B cell (primary cell): ENCODE measurements at regions not wholly inside any gene's neighbourhood (a gene's known extent, or its start where the extent isn't known, plus 50 kb on each side); places are given as distances from the start of the nearest gene placed in this dataset.
A peak's percentile ranks its signal among the peaks of the same experiment; 100 is the strongest.

Source experiments
- ATAC-seq: fragments of 200-7000 bp; cut with Tn5 transposase; one replicate; pipeline ENCODE4 v1.10.0; 2021; ENCODE audit warnings: low read depth, mild to moderate bottlenecking, moderate number of reproducible peaks, moderate library complexity
- CTCF ChIA-PET: fragments of 350-600 bp; sonication (Branson Sonifier 250); formaldehyde crosslinking; loops from one replicate; lab custom pipeline; 2021; ENCODE audit warnings: antibody characterized with exemption, inconsistent platforms; lab: Charles Lee
- POLR2A ChIA-PET: fragments of 350-600 bp; sonication (Branson Sonifier 250); formaldehyde crosslinking; loops from one replicate; lab custom pipeline; 2021; ENCODE audit warnings: antibody characterized with exemption; lab: Charles Lee
- DNase-seq: peaks from one replicate; pipeline ENCODE4 v3.0.0; 2013
- H2AFZ ChIP-seq: 2 replicates; pipeline ENCODE4 v1.6.1; 2012; ENCODE audit warnings: mild to moderate bottlenecking, low read depth, low read length; ENCODE audit not compliant: insufficient read depth, poor library complexity, severe bottlenecking
- H3K27ac ChIP-seq, 2 donors: 1 replicate in 1 of 2; 2 replicates in 1 of 2; pipeline ENCODE4 v1.5.1; 2012 to 2013; ENCODE audit warnings: low read length in 2 of 2, mild to moderate bottlenecking in 2 of 2, moderate library complexity in 1 of 2
- H3K27me3 ChIP-seq, 4 experiments: fragments of 200-600 bp in 1 of 4; sonication (generic) in 1 of 4; replicated peaks in 1 of 4; 1 replicate in 2 of 4; 2 replicates in 2 of 4; pipeline versions ENCODE4 v1.6.1 to v1.7.0; 2013 to 2016; ENCODE audit warnings: low read length in 3 of 4, mild to moderate bottlenecking in 2 of 4, mixed read lengths in 1 of 4, moderate library complexity in 1 of 4; ENCODE audit not compliant: insufficient read depth in 4 of 4, control insufficient read depth in 3 of 4; ENCODE audit errors: control extremely low read depth in 1 of 4
- H3K36me3 ChIP-seq, 2 experiments: replicated peaks in 1 of 2; 1 replicate in 1 of 2; 2 replicates in 1 of 2; pipeline versions ENCODE4 v1.6.1 to v1.7.1; 2013; ENCODE audit warnings: low read length in 1 of 2; ENCODE audit not compliant: insufficient read depth in 2 of 2, control insufficient read depth in 1 of 2; ENCODE audit errors: control extremely low read depth in 1 of 2, extremely low read depth in 1 of 2
- H3K4me1 ChIP-seq, 2 donors: fragments of 200-600 bp in 1 of 2; sonication (generic) in 1 of 2; 1 replicate in 1 of 2; 2 replicates in 1 of 2; pipeline versions ENCODE4 v1.5.1 to v1.6.1; 2013 to 2017; ENCODE audit warnings: low read length in 2 of 2; ENCODE audit not compliant: control insufficient read depth in 2 of 2, insufficient read depth in 2 of 2
- H3K4me2 ChIP-seq: replicated peaks from 2 replicates; pipeline ENCODE3; 2012; ENCODE audit warnings: mild to moderate bottlenecking, low read depth, low read length; ENCODE audit not compliant: poor library complexity, severe bottlenecking
- H3K4me3 ChIP-seq, 5 experiments: fragments of 200-600 bp in 1 of 5; sonication (generic) in 1 of 5; 1 replicate in 3 of 5; 2 replicates in 2 of 5; pipeline versions ENCODE4 v1.5.1 to v1.7.0; 2011 to 2016; ENCODE audit warnings: low read length in 4 of 5, mild to moderate bottlenecking in 4 of 5, low read depth in 2 of 5, control low read depth in 1 of 5, moderate library complexity in 1 of 5; ENCODE audit not compliant: insufficient read depth in 1 of 5; ENCODE audit errors: control extremely low read depth in 1 of 5, extremely low read depth in 1 of 5
- H3K79me2 ChIP-seq: fragments of 200-600 bp; sonication (generic); one replicate; pipeline ENCODE4 v1.6.0; 2016; ENCODE audit warnings: low read length; ENCODE audit not compliant: control insufficient read depth, insufficient read depth
- H3K9ac ChIP-seq: fragments of 200-600 bp; sonication (generic); 2 replicates; pipeline ENCODE4 v1.6.1; 2017; ENCODE audit warnings: mild to moderate bottlenecking, low read length, moderate library complexity
- H3K9me3 ChIP-seq, 3 donors: one replicate each; pipeline versions ENCODE4 v1.6.1 to v1.7.1; 2013; ENCODE audit warnings: low read length in 2 of 3; ENCODE audit not compliant: control insufficient read depth in 2 of 3, insufficient read depth in 1 of 3; ENCODE audit errors: control extremely low read depth in 1 of 3
- H4K20me1 ChIP-seq: 2 replicates; pipeline ENCODE4 v1.6.0; 2012; ENCODE audit warnings: mild to moderate bottlenecking, low read length; ENCODE audit not compliant: insufficient read depth, control insufficient read depth, poor library complexity, severe bottlenecking
- H3K27ac Mint-ChIP-seq: one replicate; pipeline ENCODE4 v1.8.0; 2021; ENCODE audit warnings: mixed read lengths
- H3K27me3 Mint-ChIP-seq: one replicate; pipeline ENCODE4 v1.8.0; 2021; ENCODE audit warnings: mixed read lengths
- H3K4me1 Mint-ChIP-seq: one replicate; pipeline ENCODE4 v1.8.0; 2021; ENCODE audit warnings: mixed read lengths
- H3K4me3 Mint-ChIP-seq: one replicate; pipeline ENCODE4 v1.8.0; 2021; ENCODE audit warnings: mixed read lengths
- H3K9me3 Mint-ChIP-seq: one replicate; pipeline ENCODE4 v1.8.0; 2022; ENCODE audit warnings: mixed read lengths; ENCODE audit not compliant: insufficient read depth
- EZH2 ChIP-seq: IDR thresholded peaks from 2 replicates; pipeline ENCODE4 v1.6.1; 2012; ENCODE audit warnings: borderline replicate concordance, low read depth, mild to moderate bottlenecking, moderate library complexity, low read length; ENCODE audit not compliant: insufficient read depth, poor library complexity, severe bottlenecking
- WGBS: methylation state at CpG from one replicate; pipeline ENCODE4 v1.1.5; 2013; ENCODE audit warnings: missing lambda C conversion rate; ENCODE audit not compliant: insufficient coverage; 5-methylcytosine and 5-hydroxymethylcytosine counted together
- intact Hi-C: fragments of 100-400 bp; cut with micrococcal nuclease; formaldehyde crosslinking; loops from one replicate; pipeline ENCODE4 v1.10.0; 2022
- TF ChIP-seq, protein P1 (sequence below): fragments of 200-600 bp; IDR thresholded peaks from one replicate; pipeline ENCODE4 v1.8.0; 2022; ENCODE audit warnings: antibody characterized with exemption, mild to moderate bottlenecking

DNA sequence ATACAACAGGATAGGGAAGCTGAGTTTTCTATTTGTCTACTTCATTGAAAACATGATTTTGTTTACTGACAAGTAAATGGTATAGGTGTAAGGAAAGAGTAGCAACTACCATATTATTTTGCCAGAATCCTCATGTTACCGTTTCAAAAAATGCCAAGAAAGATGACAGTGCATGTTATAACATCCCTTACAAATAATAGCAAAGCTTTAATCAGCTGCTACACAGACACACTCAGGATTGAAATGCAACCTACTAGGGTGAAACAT is 331.5 kb downstream of the CHRM3 start:
- H3K4me3 ChIP-seq = no peak overlapping the region
- ATAC-seq = no peak
- H3K27me3 ChIP-seq = no peaks in the 10 kb centered on the region
- no peak for DNase-seq
- H3K4me3 Mint-ChIP-seq = no peak overlapping the region
- no peak overlapping the region for H3K27ac Mint-ChIP-seq
- H3K9me3 ChIP-seq = no peaks in the 10 kb centered on the region
- whole genome bisulfite sequencing = 40% methylated on average over 1 of the region's 1 CpG
- ChIA-PET POLR2A (no interaction called here), CTCF (no interaction called here)
- H3K9ac ChIP-seq = no peak overlapping the region
- intact Hi-C loops = no loop called here
- H3K36me3 ChIP-seq = no peaks in the 10 kb centered on the region
- no peak overlapping the region for H3K4me2 ChIP-seq
- no peak overlapping the region for H3K27ac ChIP-seq
- no peaks in the 10 kb centered on the region for H4K20me1 ChIP-seq
- TF ChIP-seq, protein P1, sequence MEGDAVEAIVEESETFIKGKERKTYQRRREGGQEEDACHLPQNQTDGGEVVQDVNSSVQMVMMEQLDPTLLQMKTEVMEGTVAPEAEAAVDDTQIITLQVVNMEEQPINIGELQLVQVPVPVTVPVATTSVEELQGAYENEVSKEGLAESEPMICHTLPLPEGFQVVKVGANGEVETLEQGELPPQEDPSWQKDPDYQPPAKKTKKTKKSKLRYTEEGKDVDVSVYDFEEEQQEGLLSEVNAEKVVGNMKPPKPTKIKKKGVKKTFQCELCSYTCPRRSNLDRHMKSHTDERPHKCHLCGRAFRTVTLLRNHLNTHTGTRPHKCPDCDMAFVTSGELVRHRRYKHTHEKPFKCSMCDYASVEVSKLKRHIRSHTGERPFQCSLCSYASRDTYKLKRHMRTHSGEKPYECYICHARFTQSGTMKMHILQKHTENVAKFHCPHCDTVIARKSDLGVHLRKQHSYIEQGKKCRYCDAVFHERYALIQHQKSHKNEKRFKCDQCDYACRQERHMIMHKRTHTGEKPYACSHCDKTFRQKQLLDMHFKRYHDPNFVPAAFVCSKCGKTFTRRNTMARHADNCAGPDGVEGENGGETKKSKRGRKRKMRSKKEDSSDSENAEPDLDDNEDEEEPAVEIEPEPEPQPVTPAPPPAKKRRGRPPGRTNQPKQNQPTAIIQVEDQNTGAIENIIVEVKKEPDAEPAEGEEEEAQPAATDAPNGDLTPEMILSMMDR = no peak
- TF ChIP-seq EZH2 = no peak
- no peak overlapping the region for H2AFZ ChIP-seq
- H3K4me1 Mint-ChIP-seq = peaks cover 12% of the 10 kb centered on the region
- no peaks in the 10 kb centered on the region for H3K27me3 Mint-ChIP-seq
- peaks cover 4% of the 10 kb centered on the region for H3K9me3 Mint-ChIP-seq
- peaks cover 0 to 12% of the 10 kb centered on the region in 2 donors for H3K4me1 ChIP-seq
- H3K79me2 ChIP-seq = no peaks in the 10 kb centered on the region

DNA sequence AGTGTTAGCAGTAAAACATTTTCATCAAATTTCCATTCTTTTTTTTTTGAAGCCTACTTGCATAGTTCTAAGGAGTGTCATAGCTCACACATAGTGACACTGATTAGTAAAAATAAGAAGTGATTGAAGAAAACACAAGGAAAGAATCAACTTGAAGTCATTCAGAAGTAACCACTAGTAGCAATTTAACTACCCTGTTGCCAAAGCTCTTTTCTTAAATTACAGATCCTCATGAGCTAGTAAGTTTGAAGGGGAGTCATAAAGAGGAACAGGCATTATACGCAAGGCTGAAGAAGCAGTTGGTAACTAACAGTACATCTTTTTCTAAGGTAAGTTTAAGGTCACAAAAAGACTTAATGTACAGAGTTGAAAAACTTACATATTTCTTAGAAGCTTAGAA is 332.2 kb downstream of the CHRM3 start:
- Mint-ChIP-seq H3K27me3 (no peaks in the 10 kb centered on the region), H3K9me3 (peaks cover 4% of the 10 kb centered on the region), H3K27ac (no peak overlapping the region), H3K4me1 (peaks cover 12% of the 10 kb centered on the region), H3K4me3 (no peak overlapping the region)
- no peak for ATAC-seq
- Histone ChIP-seq H3K27me3 (no peaks in the 10 kb centered on the region), H3K27ac (peak overlapping the region in 1 of 2 donors; percentile 6), H2AFZ (peak overlapping the region; percentile 16), H3K4me2 (peak overlapping the region; percentile 51), H3K36me3 (no peaks in the 10 kb centered on the region), H3K4me3 (peak overlapping the region in 1 of 5 experiments; percentile 62), H3K9me3 (no peaks in the 10 kb centered on the region), H3K4me1 (peaks cover 0 to 12% of the 10 kb centered on the region in 2 donors), H3K9ac (no peak overlapping the region), H4K20me1 (no peaks in the 10 kb centered on the region), H3K79me2 (no peaks in the 10 kb centered on the region)
- ChIA-PET CTCF (no interaction called here), POLR2A (no interaction called here)
- DNase-seq = no peak
- WGBS = no CpG with 5 or more reads among the region's 1 CpG
- TF ChIP-seq, protein P1 = no peak
- no peak for TF ChIP-seq EZH2
- intact Hi-C loops = no loop called here
